ENCODE measurements at regions not wholly inside any gene's neighbourhood (a gene's known extent, or its start where the extent isn't known, plus 50 kb on each side); places are given as distances from the start of the nearest gene placed in this dataset.

DNA sequence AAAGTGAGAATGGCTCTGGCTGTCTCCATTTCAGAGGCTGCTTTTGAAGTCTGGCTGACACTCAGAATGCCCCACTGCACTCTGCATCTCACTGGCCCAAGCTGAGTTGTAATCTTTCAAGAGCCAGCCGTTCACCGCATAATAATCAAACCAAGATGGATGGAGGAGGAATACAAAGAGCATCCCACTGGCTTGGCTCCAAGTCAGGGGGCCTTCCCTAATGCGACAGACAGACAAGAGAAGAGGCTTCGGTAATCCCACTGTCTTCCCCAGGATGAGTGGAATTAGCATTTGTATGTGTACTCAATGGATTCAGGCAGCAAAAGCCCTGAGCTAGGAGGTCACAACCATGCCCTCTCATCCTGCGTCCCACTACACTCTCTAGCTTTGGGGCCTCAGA lies 68.0 kb downstream of the CBLN1 start:
- no peak for TF ChIP-seq POLR2AphosphoS5 (IDR thresholded peaks at IDR 0.05; ENCODE audit: low read depth, low read length)
- TF ChIP-seq, protein P1, sequence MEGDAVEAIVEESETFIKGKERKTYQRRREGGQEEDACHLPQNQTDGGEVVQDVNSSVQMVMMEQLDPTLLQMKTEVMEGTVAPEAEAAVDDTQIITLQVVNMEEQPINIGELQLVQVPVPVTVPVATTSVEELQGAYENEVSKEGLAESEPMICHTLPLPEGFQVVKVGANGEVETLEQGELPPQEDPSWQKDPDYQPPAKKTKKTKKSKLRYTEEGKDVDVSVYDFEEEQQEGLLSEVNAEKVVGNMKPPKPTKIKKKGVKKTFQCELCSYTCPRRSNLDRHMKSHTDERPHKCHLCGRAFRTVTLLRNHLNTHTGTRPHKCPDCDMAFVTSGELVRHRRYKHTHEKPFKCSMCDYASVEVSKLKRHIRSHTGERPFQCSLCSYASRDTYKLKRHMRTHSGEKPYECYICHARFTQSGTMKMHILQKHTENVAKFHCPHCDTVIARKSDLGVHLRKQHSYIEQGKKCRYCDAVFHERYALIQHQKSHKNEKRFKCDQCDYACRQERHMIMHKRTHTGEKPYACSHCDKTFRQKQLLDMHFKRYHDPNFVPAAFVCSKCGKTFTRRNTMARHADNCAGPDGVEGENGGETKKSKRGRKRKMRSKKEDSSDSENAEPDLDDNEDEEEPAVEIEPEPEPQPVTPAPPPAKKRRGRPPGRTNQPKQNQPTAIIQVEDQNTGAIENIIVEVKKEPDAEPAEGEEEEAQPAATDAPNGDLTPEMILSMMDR (IDR thresholded peaks at IDR 0.05) = no peak
- TF ChIP-seq SIN3A (IDR thresholded peaks at IDR 0.05; ENCODE audit: borderline replicate concordance, insufficient read depth, low read depth, low read length) = no peak
- TF ChIP-seq, protein P2, sequence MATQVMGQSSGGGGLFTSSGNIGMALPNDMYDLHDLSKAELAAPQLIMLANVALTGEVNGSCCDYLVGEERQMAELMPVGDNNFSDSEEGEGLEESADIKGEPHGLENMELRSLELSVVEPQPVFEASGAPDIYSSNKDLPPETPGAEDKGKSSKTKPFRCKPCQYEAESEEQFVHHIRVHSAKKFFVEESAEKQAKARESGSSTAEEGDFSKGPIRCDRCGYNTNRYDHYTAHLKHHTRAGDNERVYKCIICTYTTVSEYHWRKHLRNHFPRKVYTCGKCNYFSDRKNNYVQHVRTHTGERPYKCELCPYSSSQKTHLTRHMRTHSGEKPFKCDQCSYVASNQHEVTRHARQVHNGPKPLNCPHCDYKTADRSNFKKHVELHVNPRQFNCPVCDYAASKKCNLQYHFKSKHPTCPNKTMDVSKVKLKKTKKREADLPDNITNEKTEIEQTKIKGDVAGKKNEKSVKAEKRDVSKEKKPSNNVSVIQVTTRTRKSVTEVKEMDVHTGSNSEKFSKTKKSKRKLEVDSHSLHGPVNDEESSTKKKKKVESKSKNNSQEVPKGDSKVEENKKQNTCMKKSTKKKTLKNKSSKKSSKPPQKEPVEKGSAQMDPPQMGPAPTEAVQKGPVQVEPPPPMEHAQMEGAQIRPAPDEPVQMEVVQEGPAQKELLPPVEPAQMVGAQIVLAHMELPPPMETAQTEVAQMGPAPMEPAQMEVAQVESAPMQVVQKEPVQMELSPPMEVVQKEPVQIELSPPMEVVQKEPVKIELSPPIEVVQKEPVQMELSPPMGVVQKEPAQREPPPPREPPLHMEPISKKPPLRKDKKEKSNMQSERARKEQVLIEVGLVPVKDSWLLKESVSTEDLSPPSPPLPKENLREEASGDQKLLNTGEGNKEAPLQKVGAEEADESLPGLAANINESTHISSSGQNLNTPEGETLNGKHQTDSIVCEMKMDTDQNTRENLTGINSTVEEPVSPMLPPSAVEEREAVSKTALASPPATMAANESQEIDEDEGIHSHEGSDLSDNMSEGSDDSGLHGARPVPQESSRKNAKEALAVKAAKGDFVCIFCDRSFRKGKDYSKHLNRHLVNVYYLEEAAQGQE (IDR thresholded peaks at IDR 0.05; ENCODE audit: insufficient read depth in 1 of 2, low read depth in 2 of 2, low read length in 1 of 2) = no peak

Measured in Panc1 (cell line).